ENCODE measurements at regions not wholly inside any gene's neighbourhood (a gene's known extent, or its start where the extent isn't known, plus 50 kb on each side); places are given as distances from the start of the nearest gene placed in this dataset.

- in situ Hi-C loops (cut with HindIII; ENCODE audit: low pct_ligation_motif_present, low sequenced_read_pairs): no loop called here
- Histone ChIP-seq H3K36me3 (replicated peaks) (no peaks in the 10 kb centered on the region), H3K4me3 (ENCODE audit: low read depth, low read length) (no peak overlapping the region), H3K27ac (no peak overlapping the region), H3K27me3 (replicated peaks) (no peaks in the 10 kb centered on the region)
- DNase-seq: no peak
- no peak for TF ChIP-seq CTCF (IDR thresholded peaks at IDR 0.05; ENCODE audit: low read depth, low read length, missing control alignments)
These were observed 101.1 kb upstream of the FRY start for GRCh38 chr13:31930490-31930889.

GRCh38 chr13:31930901-31931522 lies 100.6 kb upstream of the FRY start:
- Histone ChIP-seq H3K36me3 (replicated peaks) (no peaks in the 10 kb centered on the region), H3K4me3 (ENCODE audit: low read depth, low read length) (no peak overlapping the region), H3K27ac (no peak overlapping the region), H3K27me3 (replicated peaks) (no peaks in the 10 kb centered on the region)
- no peak for TF ChIP-seq CTCF (IDR thresholded peaks at IDR 0.05; ENCODE audit: low read depth, low read length, missing control alignments)
- no peak for DNase-seq
- in situ Hi-C loops (cut with HindIII; ENCODE audit: low pct_ligation_motif_present, low sequenced_read_pairs): no loop called here

- Histone ChIP-seq H3K27ac (no peak overlapping the region), H3K4me3 (ENCODE audit: low read depth, low read length) (no peak overlapping the region), H3K27me3 (replicated peaks) (no peaks in the 10 kb centered on the region), H3K36me3 (replicated peaks) (no peaks in the 10 kb centered on the region)
- in situ Hi-C loops (cut with HindIII; ENCODE audit: low pct_ligation_motif_present, low sequenced_read_pairs): no loop called here
- no peak for TF ChIP-seq CTCF (IDR thresholded peaks at IDR 0.05; ENCODE audit: low read depth, low read length, missing control alignments)
- DNase-seq: no peak
These were observed 94.1 kb upstream of the FRY start for GRCh38 chr13:31937436-31937835.

- TF ChIP-seq CTCF (IDR thresholded peaks at IDR 0.05; ENCODE audit: low read depth, low read length, missing control alignments): no peak
- no peak overlapping the region for H3K27ac ChIP-seq
- H3K27me3 ChIP-seq (replicated peaks): no peaks in the 10 kb centered on the region
- H3K4me3 ChIP-seq (ENCODE audit: low read depth, low read length): no peak overlapping the region
- in situ Hi-C loops (cut with HindIII; ENCODE audit: low pct_ligation_motif_present, low sequenced_read_pairs): no loop called here
- no peak for DNase-seq
- no peaks in the 10 kb centered on the region for H3K36me3 ChIP-seq (replicated peaks)
These were observed 91.5 kb upstream of the FRY start for GRCh38 chr13:31940076-31940475.

GRCh38 chr13:31943591-31943990 lies 88.0 kb upstream of the FRY start:
- H3K4me3 ChIP-seq (ENCODE audit: low read depth, low read length): no peak overlapping the region
- in situ Hi-C loops (cut with HindIII; ENCODE audit: low pct_ligation_motif_present, low sequenced_read_pairs): no loop called here
- no peaks in the 10 kb centered on the region for H3K27me3 ChIP-seq (replicated peaks)
- DNase-seq: no peak
- no peaks in the 10 kb centered on the region for H3K36me3 ChIP-seq (replicated peaks)
- no peak for TF ChIP-seq CTCF (IDR thresholded peaks at IDR 0.05; ENCODE audit: low read depth, low read length, missing control alignments)
- H3K27ac ChIP-seq: no peak overlapping the region
